COLO668 (cell line): ENCODE measurements at regions not wholly inside any gene's neighbourhood (a gene's known extent, or its start where the extent isn't known, plus 50 kb on each side); places are given as distances from the start of the nearest gene placed in this dataset.
A peak's percentile ranks its signal among the peaks of the same experiment; 100 is the strongest.

Experiments
- DNase-seq: peaks from one replicate; lab custom pipeline; 2025; ENCODE audit not compliant: unreplicated experiment; lab: John Stamatoyannopoulos, UW

DNA sequence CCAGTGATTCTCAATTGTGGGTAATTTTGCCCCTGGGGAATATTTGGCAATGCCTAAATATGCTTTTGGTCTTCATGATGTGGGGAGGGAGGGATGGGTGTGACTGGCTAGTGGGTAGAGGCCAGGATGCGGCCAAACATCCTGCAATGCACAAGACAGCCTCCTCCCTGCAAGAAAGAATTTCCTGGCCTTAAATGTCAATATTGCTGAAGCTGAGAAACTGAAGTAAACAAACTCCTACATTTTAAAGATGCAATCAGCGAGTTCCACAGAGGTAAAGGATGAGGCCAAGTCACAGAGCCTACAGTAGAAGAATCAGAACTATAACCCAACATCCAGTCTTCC, 272.9 kb upstream of the EPHA4 start:
- DNase-seq: no peak

DNA sequence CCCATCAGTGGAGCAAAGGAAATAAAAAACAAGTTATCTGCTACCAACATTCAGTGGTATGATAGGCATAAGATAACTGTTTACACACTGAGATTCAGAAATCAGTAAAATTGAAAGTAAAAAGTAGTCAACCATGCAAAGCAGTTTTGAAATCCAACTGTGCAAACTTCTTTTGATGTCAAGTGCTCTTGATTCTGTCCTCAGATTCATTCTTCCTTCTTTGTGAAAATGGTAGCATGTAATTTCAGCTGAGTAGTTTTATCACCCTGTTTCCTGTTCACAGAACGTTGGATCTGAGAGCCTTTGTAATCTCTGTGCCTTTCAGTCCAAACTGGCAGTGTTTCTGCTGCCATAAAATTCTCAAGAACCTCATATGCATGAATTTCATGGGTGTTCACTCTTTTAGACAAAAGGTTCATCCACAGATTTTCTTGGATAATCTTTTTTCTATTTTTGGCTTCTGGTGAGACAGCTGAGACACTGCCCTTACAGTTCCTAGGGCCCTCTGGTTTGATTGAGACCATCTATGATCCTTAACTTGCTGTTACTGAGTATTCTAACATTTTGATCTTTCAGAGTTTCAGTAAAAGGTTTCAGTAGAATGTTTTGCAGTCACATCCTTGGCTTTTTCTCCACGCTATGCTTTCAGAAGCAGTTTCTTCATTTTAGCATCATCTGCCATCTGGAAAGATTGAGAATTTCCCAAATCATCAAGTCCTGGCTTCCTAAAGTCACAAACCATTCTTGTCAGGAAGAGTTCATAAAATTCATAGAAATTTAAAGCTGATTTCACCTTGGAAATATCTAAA, 272.3 kb upstream of the EPHA4 start:
- no peak for DNase-seq

DNA sequence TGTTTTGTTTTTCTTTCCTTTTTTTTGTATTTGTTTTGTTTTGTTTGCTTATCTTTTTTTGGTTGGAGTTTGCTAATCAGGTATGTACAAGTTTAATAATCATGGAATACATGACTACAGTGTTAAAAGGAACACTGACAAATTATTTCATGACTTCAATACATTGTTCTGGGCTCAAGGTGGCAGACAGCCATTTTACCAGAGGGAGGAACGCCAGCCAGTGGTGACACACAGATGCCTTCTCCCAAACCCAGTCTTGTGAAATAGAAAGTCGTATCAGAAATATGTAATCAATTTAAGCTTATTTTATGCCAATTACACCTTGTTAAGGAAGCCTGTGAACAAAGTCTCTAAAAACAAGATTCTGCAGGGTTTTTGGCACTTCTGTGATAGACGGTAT, 264.0 kb upstream of the EPHA4 start:
- no peak for DNase-seq

DNA sequence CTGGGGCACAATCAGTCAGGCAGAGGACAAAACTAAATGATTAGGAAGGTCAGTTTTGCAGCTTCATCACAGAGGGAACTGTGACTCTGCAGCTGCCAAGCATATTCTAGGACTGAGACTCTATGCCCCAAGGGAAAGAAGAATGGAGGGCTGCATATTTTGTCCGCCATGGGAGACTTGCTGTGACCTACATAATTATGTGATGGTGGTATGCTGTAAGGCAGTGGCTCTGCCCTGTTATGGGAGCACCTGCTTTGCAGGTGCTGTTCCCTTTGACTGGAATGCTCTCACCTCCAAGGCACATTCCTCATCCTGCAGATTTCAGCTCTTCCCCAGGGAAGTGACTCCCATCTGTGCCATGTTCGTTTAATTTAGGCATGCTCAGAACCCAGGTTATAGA, 261.9 kb upstream of the EPHA4 start:
- DNase-seq: no peak

DNA sequence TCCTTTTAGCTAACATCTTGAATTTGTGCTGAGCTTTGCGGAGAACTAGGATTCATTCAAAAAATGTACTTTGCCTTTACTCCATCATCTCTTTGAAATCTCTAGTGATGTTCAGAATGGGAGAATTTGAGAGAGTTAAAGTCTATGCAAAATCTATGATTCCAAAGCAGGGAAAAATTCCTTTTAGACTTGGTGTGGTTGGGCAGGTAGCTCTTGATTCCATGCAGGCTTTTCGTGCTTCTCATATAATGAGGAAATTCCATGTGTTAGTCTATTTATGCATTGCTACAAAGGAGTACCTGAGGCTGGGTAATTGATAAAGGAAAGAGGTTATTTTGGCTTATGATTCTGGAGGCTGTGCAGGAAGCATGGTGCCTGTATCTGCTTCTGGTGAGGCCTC, 258.9 kb upstream of the EPHA4 start:
- DNase-seq: no peak

- no peak for DNase-seq
Observed at GRCh38 chr2:221822416-221822815, 250.3 kb upstream of the EPHA4 start.

- DNase-seq: peak; percentile 12
Observed at GRCh38 chr2:221818616-221819320, 246.7 kb upstream of the EPHA4 start.

GRCh38 chr2:221817878-221818277, 245.8 kb upstream of the EPHA4 start:
- no peak for DNase-seq

DNA sequence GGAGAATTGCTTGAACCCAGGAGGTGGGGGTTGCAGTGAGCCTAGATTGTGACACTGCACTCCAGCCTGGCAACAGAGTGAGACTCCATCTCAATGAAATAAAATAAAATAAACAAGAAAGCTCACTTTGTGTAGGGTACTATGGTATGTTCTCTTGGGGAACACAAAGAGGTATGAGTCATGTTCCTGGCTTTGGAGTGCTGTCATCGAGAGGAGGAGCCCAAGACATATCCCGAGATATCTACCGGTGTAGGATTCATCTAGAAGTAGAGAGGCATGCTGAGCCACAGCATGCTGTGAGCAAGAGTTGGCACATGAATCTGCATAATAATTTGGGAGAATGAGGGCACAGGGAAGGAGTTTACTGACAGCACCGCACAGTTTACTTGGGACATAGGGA, 244.9 kb upstream of the EPHA4 start:
- no peak for DNase-seq

- DNase-seq: no peak
Observed at GRCh38 chr2:221816566-221816965, 244.5 kb upstream of the EPHA4 start.

- no peak for DNase-seq
Observed at GRCh38 chr2:221810650-221811049, 238.5 kb upstream of the EPHA4 start.

- no peak for DNase-seq
Observed at GRCh38 chr2:221810245-221810644, 238.1 kb upstream of the EPHA4 start.

GRCh38 chr2:221808488-221808887, 236.4 kb upstream of the EPHA4 start:
- DNase-seq: no peak

- no peak for DNase-seq
Observed at GRCh38 chr2:221807706-221808105, 235.6 kb upstream of the EPHA4 start.

DNA sequence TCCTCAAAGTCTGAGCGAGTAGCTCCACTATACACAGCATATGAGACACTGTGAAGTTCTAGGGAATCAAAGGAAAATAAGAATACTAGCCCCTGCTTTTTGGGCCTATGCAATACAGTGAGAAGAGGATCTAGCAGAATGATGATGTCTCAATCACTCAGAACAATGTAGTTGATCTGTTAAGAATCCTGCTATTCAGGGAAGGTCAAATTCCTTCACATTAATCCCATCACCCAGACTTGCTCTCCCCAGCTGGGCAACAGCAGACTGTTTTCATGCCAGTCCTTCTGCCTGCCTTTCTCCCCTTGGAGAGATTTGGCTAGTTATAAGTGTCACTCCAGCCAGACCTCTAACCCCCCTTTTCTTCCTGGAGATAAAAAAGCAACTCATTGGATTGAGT, 230.0 kb upstream of the EPHA4 start:
- DNase-seq: no peak

DNA sequence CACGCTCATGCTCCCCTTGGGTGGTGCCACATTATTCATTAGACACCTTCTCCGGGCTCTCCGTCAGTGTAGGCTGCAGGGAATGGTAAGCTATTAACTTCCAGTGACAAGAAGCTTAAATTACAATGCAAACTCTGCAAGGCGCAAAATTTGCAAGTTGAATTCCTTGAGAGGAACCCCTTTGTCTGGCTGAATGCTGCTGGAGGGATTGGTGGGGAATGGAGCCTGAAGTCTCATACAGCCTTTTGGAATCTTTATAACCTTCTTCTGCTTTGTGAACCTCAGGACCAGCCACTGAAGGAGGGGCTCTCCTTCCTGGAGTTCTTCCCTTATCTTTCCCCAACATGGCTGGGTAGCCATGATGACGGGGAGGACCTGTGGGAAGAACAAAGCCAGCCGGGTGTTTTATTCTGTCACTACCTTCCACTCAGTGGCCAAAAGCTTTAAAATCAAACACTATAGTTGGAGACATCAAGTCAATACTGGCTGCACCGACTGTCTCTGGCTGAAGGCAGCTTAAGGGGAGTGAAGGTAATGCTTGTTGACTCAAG, 220.9 kb upstream of the EPHA4 start:
- DNase-seq: no peak

DNA sequence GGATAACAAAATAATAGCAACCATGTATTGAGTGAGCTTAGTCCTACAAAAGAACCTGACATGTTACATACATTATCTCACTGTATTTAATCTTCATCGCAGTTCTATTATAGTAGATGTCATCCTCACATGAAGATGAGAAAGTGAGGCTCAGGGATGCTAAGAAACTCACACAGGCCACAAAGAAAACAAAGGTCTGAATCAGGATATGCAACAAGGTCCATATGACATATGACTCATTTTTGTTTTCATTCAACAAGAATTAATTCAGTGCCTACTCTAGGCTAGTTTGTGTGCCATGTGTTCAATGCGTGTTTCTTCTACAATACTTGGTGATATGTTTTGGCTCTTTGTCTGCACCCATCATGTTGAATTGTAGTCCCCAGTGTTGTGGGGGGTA, 219.7 kb upstream of the EPHA4 start:
- no peak for DNase-seq

- no peak for DNase-seq
Observed at GRCh38 chr2:221787561-221787960, 215.5 kb upstream of the EPHA4 start.

GRCh38 chr2:221786297-221786926, 214.3 kb upstream of the EPHA4 start:
- DNase-seq: no peak

- no peak for DNase-seq
Observed at GRCh38 chr2:221780281-221780688, 208.2 kb upstream of the EPHA4 start.

DNA sequence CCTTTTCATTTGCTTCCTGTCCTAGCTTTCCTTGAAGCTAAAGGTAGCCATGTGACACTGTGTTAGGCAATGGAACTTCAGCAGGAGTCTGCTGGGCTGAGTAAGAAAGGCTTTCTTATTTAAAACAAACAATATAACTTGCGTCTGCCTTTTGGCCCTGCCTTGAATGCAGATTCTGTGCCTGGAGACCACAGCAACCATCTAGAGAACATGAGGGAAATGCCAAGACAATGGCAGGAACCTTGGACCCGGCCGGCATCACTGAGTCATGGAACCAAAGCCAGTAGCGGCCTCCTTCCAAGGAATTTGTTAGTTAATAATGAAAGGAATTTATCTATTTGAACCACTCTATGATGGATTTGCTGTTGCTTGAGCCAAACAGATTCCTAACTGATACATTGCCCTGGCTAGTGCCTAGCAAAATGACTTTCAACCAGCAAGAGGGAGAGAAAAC, 207.5 kb upstream of the EPHA4 start:
- no peak for DNase-seq

DNA sequence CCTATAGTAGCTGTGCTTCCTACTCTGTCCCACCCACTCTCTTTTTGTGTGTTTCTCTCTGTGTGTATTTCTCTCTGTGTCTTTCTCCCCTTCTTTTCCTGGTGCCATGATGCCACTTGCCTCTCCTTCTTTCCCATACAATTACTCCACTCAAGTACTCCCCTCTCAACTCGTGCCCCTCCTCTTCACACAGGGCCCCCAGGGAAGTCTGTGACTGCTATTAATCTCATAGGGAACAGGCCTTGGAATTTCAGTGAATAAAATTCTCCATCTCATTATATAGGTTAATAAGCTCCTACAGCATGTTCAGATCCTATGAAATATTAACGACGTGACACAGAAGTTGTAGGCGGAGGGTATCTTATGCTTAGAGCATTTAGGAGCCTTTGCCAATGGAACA, 205.9 kb upstream of the EPHA4 start:
- DNase-seq: no peak
